HG03095 (cell line): ENCODE measurements at regions not wholly inside any gene's neighbourhood (a gene's known extent, or its start where the extent isn't known, plus 50 kb on each side); places are given as distances from the start of the nearest gene placed in this dataset.

Source experiments
- ATAC-seq: cut with Tn5 transposase; IDR thresholded peaks from one replicate; pipeline ENCODE4 v1.9.1; 2021; ENCODE audit warnings: moderate library complexity; ENCODE audit not compliant: unreplicated experiment

GRCh38 chr9:75830303-75830702 is 60.2 kb upstream of the PCSK5 start:
- ATAC-seq = no peak

GRCh38 chr9:75833778-75834177 is 56.7 kb upstream of the PCSK5 start:
- no peak for ATAC-seq

- ATAC-seq = no peak
Measured at GRCh38 chr9:75834878-75835277, 55.6 kb upstream of the PCSK5 start.
